ENCODE measurements at regions not wholly inside any gene's neighbourhood (a gene's known extent, or its start where the extent isn't known, plus 50 kb on each side); places are given as distances from the start of the nearest gene placed in this dataset.
A peak's percentile ranks its signal among the peaks of the same experiment; 100 is the strongest.
"Not testable (repeated sequence)": the region's sequence is repeated elsewhere in the genome, so short reads cannot be mapped to it uniquely, and the experiment has no call there.

- Histone ChIP-seq H3K36me3 (no peaks in the 10 kb centered on the region), H3K4me1 (no peaks in the 10 kb centered on the region), H3K27ac (no peak overlapping the region), H3K27me3 (no peaks in the 10 kb centered on the region), H3K9me3 (no peaks in the 10 kb centered on the region), H3K4me3 (no peak overlapping the region)
- 69 to 90% methylated on average over 3 of the region's 3 CpGs for WGBS, 2 donors
- no peak for DNase-seq
- no peak for ATAC-seq (ENCODE audit: low FRiP score in 2 of 2)
- TF ChIP-seq POLR2AphosphoS5 (IDR thresholded peaks at IDR 0.05), result no peak
Measured at GRCh38 chr2:75390169-75390568, 170.6 kb downstream of the EVA1A start.

DNA sequence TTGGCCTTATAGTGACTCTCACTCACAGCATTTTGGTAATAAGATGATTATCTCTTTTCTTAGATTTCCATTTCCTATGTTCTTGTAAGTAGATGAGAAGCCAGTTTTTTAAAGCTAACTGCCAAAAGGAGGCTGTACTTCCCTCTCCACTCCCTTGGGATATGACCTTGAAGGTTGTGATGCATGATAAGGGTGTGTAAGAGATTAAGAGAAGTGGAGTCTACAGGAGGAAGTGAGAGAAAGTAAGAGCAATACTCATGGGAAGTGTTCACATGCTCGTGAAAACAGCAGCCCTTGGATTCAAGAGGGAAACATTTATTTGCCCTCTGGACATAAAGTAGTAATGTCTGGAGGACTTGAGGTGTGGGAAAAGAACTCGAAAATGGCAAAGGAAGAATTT is 171.5 kb downstream of the EVA1A start:
- H3K36me3 ChIP-seq, result no peaks in the 10 kb centered on the region
- no peaks in the 10 kb centered on the region for H3K4me1 ChIP-seq
- TF ChIP-seq POLR2A (IDR thresholded peaks at IDR 0.05) (no peak), EP300 (IDR thresholded peaks at IDR 0.05) (no peak), POLR2AphosphoS5 (IDR thresholded peaks at IDR 0.05) (no peak)
- TF ChIP-seq, protein P1, sequence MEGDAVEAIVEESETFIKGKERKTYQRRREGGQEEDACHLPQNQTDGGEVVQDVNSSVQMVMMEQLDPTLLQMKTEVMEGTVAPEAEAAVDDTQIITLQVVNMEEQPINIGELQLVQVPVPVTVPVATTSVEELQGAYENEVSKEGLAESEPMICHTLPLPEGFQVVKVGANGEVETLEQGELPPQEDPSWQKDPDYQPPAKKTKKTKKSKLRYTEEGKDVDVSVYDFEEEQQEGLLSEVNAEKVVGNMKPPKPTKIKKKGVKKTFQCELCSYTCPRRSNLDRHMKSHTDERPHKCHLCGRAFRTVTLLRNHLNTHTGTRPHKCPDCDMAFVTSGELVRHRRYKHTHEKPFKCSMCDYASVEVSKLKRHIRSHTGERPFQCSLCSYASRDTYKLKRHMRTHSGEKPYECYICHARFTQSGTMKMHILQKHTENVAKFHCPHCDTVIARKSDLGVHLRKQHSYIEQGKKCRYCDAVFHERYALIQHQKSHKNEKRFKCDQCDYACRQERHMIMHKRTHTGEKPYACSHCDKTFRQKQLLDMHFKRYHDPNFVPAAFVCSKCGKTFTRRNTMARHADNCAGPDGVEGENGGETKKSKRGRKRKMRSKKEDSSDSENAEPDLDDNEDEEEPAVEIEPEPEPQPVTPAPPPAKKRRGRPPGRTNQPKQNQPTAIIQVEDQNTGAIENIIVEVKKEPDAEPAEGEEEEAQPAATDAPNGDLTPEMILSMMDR (IDR thresholded peaks at IDR 0.05), result no peak
- no peaks in the 10 kb centered on the region for H3K9me3 ChIP-seq
- H3K4me3 ChIP-seq, result no peak overlapping the region
- WGBS, 2 donors, result 36 to 43% methylated on average over 2 of the region's 2 CpGs
- H3K27ac ChIP-seq, result no peak overlapping the region
- ATAC-seq (ENCODE audit: low FRiP score in 2 of 2) (no peak), DNase-seq (no peak)
- H3K27me3 ChIP-seq, result no peaks in the 10 kb centered on the region

- no peaks in the 10 kb centered on the region for H3K9me3 ChIP-seq
- ATAC-seq (ENCODE audit: low FRiP score in 2 of 2) (no peak), DNase-seq (peak in 1 of 2 donors; percentile 24)
- no peaks in the 10 kb centered on the region for H3K27me3 ChIP-seq
- TF ChIP-seq POLR2A (IDR thresholded peaks at IDR 0.05), result no peak
- TF ChIP-seq, protein P1 (IDR thresholded peaks at IDR 0.05), result no peak
- no peak for TF ChIP-seq EP300 (IDR thresholded peaks at IDR 0.05)
- no peak for TF ChIP-seq POLR2AphosphoS5 (IDR thresholded peaks at IDR 0.05)
- no peaks in the 10 kb centered on the region for H3K36me3 ChIP-seq
- WGBS, 2 donors, result 78 to 81% methylated on average over 8 to 10 of the region's 10 CpGs
- H3K4me1 ChIP-seq, result no peaks in the 10 kb centered on the region
- no peak overlapping the region for H3K27ac ChIP-seq
- H3K4me3 ChIP-seq, result no peak overlapping the region
Measured at GRCh38 chr2:75381032-75381431, 179.7 kb downstream of the EVA1A start.

GRCh38 chr2:75379476-75380210 is 180.3 kb upstream of the TACR1 start:
- WGBS, 2 donors, result 74 to 79% methylated on average over 7 of the region's 7 CpGs
- Histone ChIP-seq H3K36me3 (no peaks in the 10 kb centered on the region), H3K27ac (no peak overlapping the region), H3K4me3 (no peak overlapping the region), H3K27me3 (no peaks in the 10 kb centered on the region), H3K4me1 (no peaks in the 10 kb centered on the region), H3K9me3 (no peaks in the 10 kb centered on the region)
- ATAC-seq (ENCODE audit: low FRiP score in 2 of 2), result no peak
- TF ChIP-seq, protein P1 (IDR thresholded peaks at IDR 0.05), result no peak
- TF ChIP-seq EP300 (IDR thresholded peaks at IDR 0.05) (no peak), POLR2A (IDR thresholded peaks at IDR 0.05) (no peak), POLR2AphosphoS5 (IDR thresholded peaks at IDR 0.05) (no peak)
- no peak for DNase-seq

GRCh38 chr2:75375646-75376582 is 176.6 kb upstream of the TACR1 start:
- 74 to 84% methylated on average over 3 of the region's 3 CpGs for WGBS, 2 donors
- TF ChIP-seq EP300 (IDR thresholded peaks at IDR 0.05) (no peak), POLR2AphosphoS5 (IDR thresholded peaks at IDR 0.05) (no peak)
- ATAC-seq (ENCODE audit: low FRiP score in 2 of 2), result no peak

DNA sequence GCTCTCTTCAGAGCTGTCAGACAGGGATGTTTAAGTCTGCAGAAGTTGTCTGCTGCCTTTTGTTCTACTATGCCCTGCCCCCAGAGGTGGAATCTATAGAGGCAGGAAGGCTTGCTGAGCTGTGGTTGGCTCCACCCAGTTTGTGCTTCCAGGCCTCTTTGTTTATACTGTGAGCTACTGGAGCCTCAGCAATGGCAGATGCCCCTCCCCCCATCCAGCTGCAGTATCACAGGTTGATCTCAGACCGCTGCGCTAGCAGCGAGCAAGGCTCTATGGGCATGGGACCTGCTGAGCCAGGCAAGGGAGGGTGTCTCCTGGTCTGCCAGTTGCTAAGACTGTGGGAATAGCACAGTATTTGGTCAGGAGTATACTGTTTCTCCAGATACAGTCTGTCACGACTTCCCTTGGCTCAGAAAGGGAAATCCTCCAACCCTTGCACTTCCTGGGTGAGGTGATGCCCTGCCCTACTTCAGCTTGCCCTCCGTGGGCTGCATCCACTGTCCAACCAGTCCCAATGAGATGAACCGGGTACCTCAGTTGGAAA is 175.2 kb upstream of the TACR1 start:
- not testable (repeated sequence) for H3K4me1 ChIP-seq; H3K27me3 ChIP-seq; H3K4me3 ChIP-seq; H3K27ac ChIP-seq; DNase-seq; H3K9me3 ChIP-seq; ATAC-seq (ENCODE audit: low FRiP score in 2 of 2); H3K36me3 ChIP-seq
- WGBS, 2 donors, result 80% methylated on average over 6 of the region's 6 CpGs; no CpG with 5 or more reads in 1 of the 2 donors

More at GRCh38 chr2:75375646-75376582, 176.6 kb upstream of the TACR1 start:
- Histone ChIP-seq H3K27ac (no peak overlapping the region), H3K4me3 (no peak overlapping the region), H3K4me1 (no peaks in the 10 kb centered on the region), H3K9me3 (no peaks in the 10 kb centered on the region), H3K27me3 (no peaks in the 10 kb centered on the region), H3K36me3 (no peaks in the 10 kb centered on the region)
- DNase-seq, result no peak

All from upper lobe of left lung (tissue), 6 donors.